RWPE1 (cell line): ENCODE measurements at regions not wholly inside any gene's neighbourhood (a gene's known extent, or its start where the extent isn't known, plus 50 kb on each side); places are given as distances from the start of the nearest gene placed in this dataset.
"Not testable (repeated sequence)": the region's sequence is repeated elsewhere in the genome, so short reads cannot be mapped to it uniquely, and the experiment has no call there.

Source experiments
- CTCF ChIA-PET: fragments of 350-600 bp; sonication (Branson Sonifier 250); formaldehyde crosslinking; extraction: SDS; loops from one replicate; lab custom pipeline; 2021; lab: Yijun Ruan, JAX
- POLR2A ChIA-PET: fragments of 400-600 bp; formaldehyde crosslinking; extraction: SDS; loops from one replicate; lab custom pipeline; 2020; ENCODE audit warnings: antibody characterized with exemption; ENCODE audit not compliant: low non-redundant PET; lab: Yijun Ruan, JAX
- DNase-seq: peaks from one replicate; pipeline ENCODE4 v3.0.0; 2012; ENCODE audit warnings: low spot score
- H3K27ac ChIP-seq: fragments of 450-650 bp; 2 replicates; pipeline ENCODE4 v1.5.1; 2017
- CTCF ChIP-seq: fragments of 450-650 bp; conservative IDR thresholded peaks from 2 replicates; pipeline ENCODE4 v1.5.1; 2017; ENCODE audit warnings: low read depth, mild to moderate bottlenecking

DNA sequence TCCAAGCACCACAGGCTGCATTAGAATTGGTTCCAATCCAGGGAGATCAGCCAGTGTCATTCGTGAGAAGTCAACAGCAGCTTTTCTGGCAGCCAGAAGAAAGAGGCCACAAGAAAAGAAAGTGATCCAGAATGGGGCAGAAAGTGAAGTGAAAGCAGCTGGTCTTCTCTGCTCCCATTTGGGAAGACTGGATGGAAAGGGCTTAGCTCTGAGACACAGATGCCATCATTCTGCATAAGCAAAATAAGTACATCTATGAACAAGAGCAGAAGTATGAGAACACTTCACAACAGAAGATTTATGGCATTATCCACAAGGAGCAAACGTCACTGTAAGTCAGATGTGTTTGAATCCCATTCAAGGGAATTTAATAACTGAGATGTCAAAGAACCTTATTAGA lies 326.5 kb upstream of the ESRRG start:
- TF ChIP-seq CTCF = no peak
- H3K27ac ChIP-seq = no peak overlapping the region
- CTCF ChIA-PET = interaction anchor here (0.6 kb wide), 1 partner anchor 1116 kb away, joined by 3 read pairs; no protein-coding TSS in a partner anchor
- no peak for DNase-seq
- POLR2A ChIA-PET = no interaction called here

DNA sequence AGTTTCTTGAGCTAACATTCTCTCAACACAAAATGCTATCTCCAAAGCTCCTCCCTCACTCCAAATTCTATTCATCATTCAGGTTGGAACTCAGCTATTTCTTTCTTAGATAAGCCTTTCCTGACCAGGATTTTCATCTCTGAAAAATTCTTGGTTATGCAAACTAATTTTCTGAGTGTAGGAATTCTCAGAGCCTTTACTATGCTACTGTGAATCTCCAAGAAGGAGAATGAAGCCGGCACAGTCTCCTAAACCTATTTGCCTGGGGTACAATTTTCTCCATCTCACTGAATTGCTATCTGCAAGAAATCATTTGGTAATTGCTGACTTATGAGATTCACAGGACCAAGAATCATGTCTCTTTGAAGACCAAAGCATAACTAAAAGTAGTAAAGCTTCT lies 325.9 kb upstream of the ESRRG start:
- DNase-seq = no peak
- TF ChIP-seq CTCF = no peak
- no peak overlapping the region for H3K27ac ChIP-seq
- CTCF ChIA-PET = interaction anchor here (0.6 kb wide), 1 partner anchor 527 kb away, joined by 3 read pairs; no protein-coding TSS in a partner anchor
- POLR2A ChIA-PET = no interaction called here

DNA sequence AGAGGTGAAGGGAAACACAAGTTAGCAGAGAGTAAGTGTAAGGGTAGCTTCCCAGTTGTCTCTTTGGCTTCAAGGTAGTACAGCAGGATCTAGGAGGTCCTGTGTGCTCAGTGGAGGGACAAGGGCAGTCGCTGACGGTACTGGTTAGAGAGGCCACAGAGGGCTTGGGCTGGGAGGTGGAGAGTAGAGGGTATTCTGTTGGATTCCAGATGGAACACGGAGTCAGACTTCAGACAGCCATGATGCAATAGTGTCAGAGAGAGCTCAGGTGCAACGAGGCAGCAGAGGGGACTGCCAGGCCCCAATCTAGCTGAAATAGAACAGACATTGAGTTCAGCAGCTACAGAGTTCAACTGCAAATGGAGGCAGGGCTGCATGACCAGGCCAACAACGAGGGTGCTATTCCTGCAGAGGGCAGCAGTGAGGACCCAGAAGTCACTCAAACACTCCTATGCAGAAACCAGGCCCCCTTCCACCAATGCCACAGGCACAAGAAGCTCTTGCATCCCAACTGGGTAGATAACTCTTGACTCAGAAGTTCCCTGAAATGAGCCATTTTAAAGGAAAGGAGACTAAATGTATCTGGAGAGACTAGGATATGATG lies 325.0 kb upstream of the ESRRG start:
- CTCF ChIA-PET = interaction anchor here (0.6 kb wide), 1 partner anchor 526 kb away, joined by 3 read pairs; no protein-coding TSS in a partner anchor
- no peak for TF ChIP-seq CTCF
- POLR2A ChIA-PET = no interaction called here
- no peak overlapping the region for H3K27ac ChIP-seq
- no peak for DNase-seq

GRCh38 chr1:217040711-217041455 lies 317.7 kb upstream of the ESRRG start:
- H3K27ac ChIP-seq = no peak overlapping the region
- POLR2A ChIA-PET = no interaction called here
- TF ChIP-seq CTCF = no peak
- CTCF ChIA-PET = interaction anchor here (0.5 kb wide), 1 partner anchor 32 kb away, joined by 3 read pairs; no protein-coding TSS in a partner anchor
- no peak for DNase-seq

- no peak for TF ChIP-seq CTCF
Measured at GRCh38 chr1:217039926-217040325, 316.7 kb upstream of the ESRRG start.

DNA sequence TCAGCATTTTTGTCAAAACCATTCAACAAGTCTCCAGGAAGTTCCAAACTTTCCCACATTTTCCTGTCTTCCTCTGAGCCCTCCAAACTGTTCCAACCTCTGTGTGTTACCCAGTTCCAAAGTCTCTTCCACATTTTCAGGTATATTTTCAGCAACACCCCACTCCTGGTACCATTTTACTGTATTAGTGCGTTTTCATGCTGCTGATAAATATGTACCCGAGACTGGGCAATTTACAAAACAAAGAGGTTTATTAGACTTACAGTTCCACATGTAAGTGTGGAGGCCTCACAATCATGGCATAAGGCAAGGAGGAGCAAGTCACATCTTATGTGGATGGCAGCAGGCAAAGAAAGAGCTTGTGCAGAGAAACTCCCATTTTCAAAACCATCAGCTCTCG lies 315.9 kb upstream of the ESRRG start:
- DNase-seq, POLR2A ChIA-PET, H3K27ac ChIP-seq, CTCF ChIA-PET: not testable (repeated sequence)

More at GRCh38 chr1:217039926-217040325, 316.7 kb upstream of the ESRRG start:
- no peak for DNase-seq
- ChIA-PET CTCF (no interaction called here), POLR2A (no interaction called here)
- no peak overlapping the region for H3K27ac ChIP-seq

GRCh38 chr1:217036757-217037156 lies 313.5 kb upstream of the ESRRG start:
- no peak for DNase-seq
- H3K27ac ChIP-seq = no peak overlapping the region
- TF ChIP-seq CTCF = no peak
- CTCF ChIA-PET = no interaction called here
- POLR2A ChIA-PET = no interaction called here
